ENCODE measurements at regions not wholly inside any gene's neighbourhood (a gene's known extent, or its start where the extent isn't known, plus 50 kb on each side); places are given as distances from the start of the nearest gene placed in this dataset.

GRCh38 chr7:152514771-152515105 lies 78.9 kb upstream of the KMT2C start:
- no peak for TF ChIP-seq CTCF (IDR thresholded peaks at IDR 0.05)
- no peak for TF ChIP-seq POLR2A (IDR thresholded peaks at IDR 0.05)
- TF ChIP-seq POLR2AphosphoS5 (IDR thresholded peaks at IDR 0.05): no peak
- TF ChIP-seq EP300 (IDR thresholded peaks at IDR 0.05; ENCODE audit: low read depth): no peak

Data from transverse colon (tissue), 4 donors.